Neural progenitor cell (in vitro differentiated cells): ENCODE measurements at regions not wholly inside any gene's neighbourhood (a gene's known extent, or its start where the extent isn't known, plus 50 kb on each side); places are given as distances from the start of the nearest gene placed in this dataset.

ENCODE experiments used
- DNase-seq: peaks from one replicate; pipeline ENCODE4 v3.0.0-alpha.2; 2016; ENCODE audit warnings: low spot score
- H2AFZ ChIP-seq: fragments of 200-600 bp; sonication (generic); replicated peaks from 2 replicates; pipeline ENCODE4 v1.6.1; 2016; ENCODE audit warnings: antibody characterized with exemption
- H3F3A ChIP-seq: fragments of 200-600 bp; sonication (generic); 2 replicates; pipeline ENCODE4 v1.6.1; 2016; ENCODE audit warnings: antibody characterized with exemption, low read depth
- H3K27ac ChIP-seq: fragments of 200-600 bp; sonication (generic); 2 replicates; pipeline ENCODE4 v1.5.1; 2016; ENCODE audit warnings: mild to moderate bottlenecking
- H3K27me3 ChIP-seq: fragments of 200-600 bp; sonication (generic); 2 replicates; pipeline ENCODE4 v1.6.1; 2016; ENCODE audit warnings: mild to moderate bottlenecking, moderate library complexity
- H3K36me3 ChIP-seq: fragments of 200-600 bp; sonication (generic); 2 replicates; pipeline ENCODE4 v1.5.1; 2016
- H3K4me1 ChIP-seq: fragments of 200-600 bp; sonication (generic); 2 replicates; pipeline ENCODE4 v1.6.1; 2016; ENCODE audit warnings: mixed run types
- H3K4me2 ChIP-seq: fragments of 200-600 bp; sonication (generic); 2 replicates; pipeline ENCODE4 v1.6.1; 2016
- H3K4me3 ChIP-seq: fragments of 200-600 bp; sonication (generic); 2 replicates; pipeline ENCODE4 v1.5.1; 2016
- H3K79me2 ChIP-seq: fragments of 200-600 bp; sonication (generic); 2 replicates; pipeline ENCODE4 v1.6.1; 2016; ENCODE audit warnings: low read depth
- H3K9ac ChIP-seq: fragments of 200-600 bp; sonication (generic); 2 replicates; pipeline ENCODE4 v1.6.1; 2016
- H3K9me3 ChIP-seq: fragments of 200-600 bp; sonication (generic); 2 replicates; pipeline ENCODE4 v1.5.1; 2016; ENCODE audit warnings: low read depth
- H4K20me1 ChIP-seq: fragments of 200-600 bp; sonication (generic); 2 replicates; pipeline ENCODE4 v1.6.1; 2016; ENCODE audit warnings: low read depth
- H3K27ac Mint-ChIP-seq: 3 replicates; pipeline ENCODE4 v1.8.0; 2021; ENCODE audit warnings: mixed read lengths
- H3K27me3 Mint-ChIP-seq: 2 replicates; pipeline ENCODE4 v1.8.0; 2022; ENCODE audit warnings: low read depth, mild to moderate bottlenecking, inconsistent platforms, moderate library complexity, mixed read lengths; ENCODE audit not compliant: insufficient read depth
- H3K36me3 Mint-ChIP-seq: 3 replicates; pipeline ENCODE4 v1.8.0; 2021; ENCODE audit warnings: mixed read lengths
- H3K4me1 Mint-ChIP-seq: 3 replicates; pipeline ENCODE4 v1.8.0; 2021; ENCODE audit warnings: mixed read lengths
- H3K4me3 Mint-ChIP-seq: 3 replicates; pipeline ENCODE4 v1.8.0; 2021; ENCODE audit warnings: mild to moderate bottlenecking, moderate library complexity, mixed read lengths
- H3K9me3 Mint-ChIP-seq: 3 replicates; pipeline ENCODE4 v1.8.0; 2020; ENCODE audit warnings: mixed read lengths
- CTCF ChIP-seq: fragments of 200-600 bp; sonication (generic); IDR thresholded peaks from 2 replicates; pipeline ENCODE4 v1.5.1; 2017; ENCODE audit warnings: antibody characterized with exemption, mild to moderate bottlenecking
- EZH2 ChIP-seq: fragments of 200-600 bp; sonication (generic); IDR thresholded peaks from 2 replicates; pipeline ENCODE4 v1.6.1; 2017; ENCODE audit warnings: antibody characterized with exemption, mild to moderate bottlenecking, moderate library complexity
- EZH2phosphoT487 ChIP-seq: fragments of 200-600 bp; sonication (generic); IDR thresholded peaks from 2 replicates; pipeline ENCODE4 v1.6.1; 2017; ENCODE audit warnings: antibody characterized with exemption

- Histone ChIP-seq H3K27me3 (no peaks in the 10 kb centered on the region), H3K9me3 (no peaks in the 10 kb centered on the region), H3K27ac (no peak overlapping the region), H3K4me3 (no peak overlapping the region), H3K4me2 (peak overlapping the region; percentile 51), H3K9ac (no peak overlapping the region), H3F3A (peaks cover 16% of the 10 kb centered on the region), H3K79me2 (no peaks in the 10 kb centered on the region), H2AFZ (no peak overlapping the region), H3K36me3 (no peaks in the 10 kb centered on the region), H4K20me1 (no peaks in the 10 kb centered on the region), H3K4me1 (peaks cover 18% of the 10 kb centered on the region)
- TF ChIP-seq CTCF, result no peak
- TF ChIP-seq EZH2, result no peak
- no peak for TF ChIP-seq EZH2phosphoT487
- Mint-ChIP-seq H3K4me1 (peaks cover 10% of the 10 kb centered on the region), H3K36me3 (no peaks in the 10 kb centered on the region), H3K4me3 (no peak overlapping the region), H3K9me3 (no peaks in the 10 kb centered on the region), H3K27ac (no peak overlapping the region), H3K27me3 (no peaks in the 10 kb centered on the region)
- DNase-seq, result peak; percentile 38
These were observed 1029.8 kb downstream of the DIAPH3 start for GRCh38 chr13:59133903-59134302.

- Mint-ChIP-seq H3K27ac (no peak overlapping the region), H3K4me3 (no peak overlapping the region), H3K4me1 (no peaks in the 10 kb centered on the region), H3K9me3 (no peaks in the 10 kb centered on the region), H3K36me3 (no peaks in the 10 kb centered on the region), H3K27me3 (no peaks in the 10 kb centered on the region)
- TF ChIP-seq EZH2phosphoT487 (no peak), CTCF (no peak), EZH2 (no peak)
- Histone ChIP-seq H3K36me3 (no peaks in the 10 kb centered on the region), H4K20me1 (no peaks in the 10 kb centered on the region), H3K9me3 (no peaks in the 10 kb centered on the region), H3K9ac (no peak overlapping the region), H3K4me2 (no peak overlapping the region), H3K27ac (no peak overlapping the region), H3K79me2 (no peaks in the 10 kb centered on the region), H3F3A (no peaks in the 10 kb centered on the region), H2AFZ (no peak overlapping the region), H3K4me3 (no peak overlapping the region), H3K27me3 (no peaks in the 10 kb centered on the region), H3K4me1 (no peaks in the 10 kb centered on the region)
- DNase-seq, result no peak
These were observed 1019.0 kb downstream of the DIAPH3 start for GRCh38 chr13:59144700-59145099.

GRCh38 chr13:59145381-59145780, 1018.3 kb downstream of the DIAPH3 start:
- Histone ChIP-seq H4K20me1 (no peaks in the 10 kb centered on the region), H3K9me3 (no peaks in the 10 kb centered on the region), H3K9ac (no peak overlapping the region), H3K4me1 (no peaks in the 10 kb centered on the region), H3K27me3 (no peaks in the 10 kb centered on the region), H3K79me2 (no peaks in the 10 kb centered on the region), H2AFZ (no peak overlapping the region), H3K36me3 (no peaks in the 10 kb centered on the region), H3F3A (no peaks in the 10 kb centered on the region), H3K4me2 (no peak overlapping the region), H3K27ac (no peak overlapping the region), H3K4me3 (no peak overlapping the region)
- H3K36me3 Mint-ChIP-seq, result no peaks in the 10 kb centered on the region
- no peaks in the 10 kb centered on the region for H3K4me1 Mint-ChIP-seq
- H3K4me3 Mint-ChIP-seq, result no peak overlapping the region
- no peak overlapping the region for H3K27ac Mint-ChIP-seq
- DNase-seq, result no peak
- TF ChIP-seq EZH2 (no peak), CTCF (no peak), EZH2phosphoT487 (no peak)
- no peaks in the 10 kb centered on the region for H3K27me3 Mint-ChIP-seq
- no peaks in the 10 kb centered on the region for H3K9me3 Mint-ChIP-seq
